ENCODE measurements at regions not wholly inside any gene's neighbourhood (a gene's known extent, or its start where the extent isn't known, plus 50 kb on each side); places are given as distances from the start of the nearest gene placed in this dataset.

DNA sequence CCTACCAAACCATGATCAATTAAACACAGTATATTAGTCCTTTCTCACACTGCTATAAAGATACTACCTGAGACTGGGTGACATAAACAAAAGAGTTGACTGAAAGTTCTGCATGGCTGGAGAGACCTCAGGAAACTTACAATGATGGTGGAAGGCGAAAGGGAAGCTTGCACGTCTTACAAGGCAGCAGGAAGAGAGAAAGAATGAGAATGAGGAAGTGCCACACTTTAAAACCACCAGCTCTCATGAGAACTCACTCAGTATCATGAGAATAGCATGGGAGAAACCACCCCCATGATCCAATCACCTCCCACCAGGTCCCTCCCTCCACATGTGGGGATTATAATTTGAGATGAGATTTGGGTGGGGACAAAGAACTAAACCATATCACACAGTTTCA, 324.9 kb upstream of the ZNF507 start:
- TF ChIP-seq, protein P1, sequence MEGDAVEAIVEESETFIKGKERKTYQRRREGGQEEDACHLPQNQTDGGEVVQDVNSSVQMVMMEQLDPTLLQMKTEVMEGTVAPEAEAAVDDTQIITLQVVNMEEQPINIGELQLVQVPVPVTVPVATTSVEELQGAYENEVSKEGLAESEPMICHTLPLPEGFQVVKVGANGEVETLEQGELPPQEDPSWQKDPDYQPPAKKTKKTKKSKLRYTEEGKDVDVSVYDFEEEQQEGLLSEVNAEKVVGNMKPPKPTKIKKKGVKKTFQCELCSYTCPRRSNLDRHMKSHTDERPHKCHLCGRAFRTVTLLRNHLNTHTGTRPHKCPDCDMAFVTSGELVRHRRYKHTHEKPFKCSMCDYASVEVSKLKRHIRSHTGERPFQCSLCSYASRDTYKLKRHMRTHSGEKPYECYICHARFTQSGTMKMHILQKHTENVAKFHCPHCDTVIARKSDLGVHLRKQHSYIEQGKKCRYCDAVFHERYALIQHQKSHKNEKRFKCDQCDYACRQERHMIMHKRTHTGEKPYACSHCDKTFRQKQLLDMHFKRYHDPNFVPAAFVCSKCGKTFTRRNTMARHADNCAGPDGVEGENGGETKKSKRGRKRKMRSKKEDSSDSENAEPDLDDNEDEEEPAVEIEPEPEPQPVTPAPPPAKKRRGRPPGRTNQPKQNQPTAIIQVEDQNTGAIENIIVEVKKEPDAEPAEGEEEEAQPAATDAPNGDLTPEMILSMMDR (IDR thresholded peaks at IDR 0.05; ENCODE audit: insufficient read depth, low read length), result no peak
- TF ChIP-seq, protein P2, sequence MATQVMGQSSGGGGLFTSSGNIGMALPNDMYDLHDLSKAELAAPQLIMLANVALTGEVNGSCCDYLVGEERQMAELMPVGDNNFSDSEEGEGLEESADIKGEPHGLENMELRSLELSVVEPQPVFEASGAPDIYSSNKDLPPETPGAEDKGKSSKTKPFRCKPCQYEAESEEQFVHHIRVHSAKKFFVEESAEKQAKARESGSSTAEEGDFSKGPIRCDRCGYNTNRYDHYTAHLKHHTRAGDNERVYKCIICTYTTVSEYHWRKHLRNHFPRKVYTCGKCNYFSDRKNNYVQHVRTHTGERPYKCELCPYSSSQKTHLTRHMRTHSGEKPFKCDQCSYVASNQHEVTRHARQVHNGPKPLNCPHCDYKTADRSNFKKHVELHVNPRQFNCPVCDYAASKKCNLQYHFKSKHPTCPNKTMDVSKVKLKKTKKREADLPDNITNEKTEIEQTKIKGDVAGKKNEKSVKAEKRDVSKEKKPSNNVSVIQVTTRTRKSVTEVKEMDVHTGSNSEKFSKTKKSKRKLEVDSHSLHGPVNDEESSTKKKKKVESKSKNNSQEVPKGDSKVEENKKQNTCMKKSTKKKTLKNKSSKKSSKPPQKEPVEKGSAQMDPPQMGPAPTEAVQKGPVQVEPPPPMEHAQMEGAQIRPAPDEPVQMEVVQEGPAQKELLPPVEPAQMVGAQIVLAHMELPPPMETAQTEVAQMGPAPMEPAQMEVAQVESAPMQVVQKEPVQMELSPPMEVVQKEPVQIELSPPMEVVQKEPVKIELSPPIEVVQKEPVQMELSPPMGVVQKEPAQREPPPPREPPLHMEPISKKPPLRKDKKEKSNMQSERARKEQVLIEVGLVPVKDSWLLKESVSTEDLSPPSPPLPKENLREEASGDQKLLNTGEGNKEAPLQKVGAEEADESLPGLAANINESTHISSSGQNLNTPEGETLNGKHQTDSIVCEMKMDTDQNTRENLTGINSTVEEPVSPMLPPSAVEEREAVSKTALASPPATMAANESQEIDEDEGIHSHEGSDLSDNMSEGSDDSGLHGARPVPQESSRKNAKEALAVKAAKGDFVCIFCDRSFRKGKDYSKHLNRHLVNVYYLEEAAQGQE (IDR thresholded peaks at IDR 0.05; ENCODE audit: insufficient replicate concordance, low read depth), result no peak
- no peak for TF ChIP-seq POLR2AphosphoS5 (IDR thresholded peaks at IDR 0.05; ENCODE audit: low read depth)
- TF ChIP-seq GABPA (IDR thresholded peaks at IDR 0.05; ENCODE audit: low read depth), result no peak
- peak; percentile 54; the same call in 1 of the 2 replicates for TF ChIP-seq SPI1 (IDR thresholded peaks at IDR 0.05; ENCODE audit: borderline replicate concordance, low read depth)
- Histone ChIP-seq H3K4me3 (replicated peaks; ENCODE audit: insufficient read depth, low read length) (no peak overlapping the region), H3K27me3 (ENCODE audit: insufficient read depth, poor library complexity, severe bottlenecking) (no peaks in the 10 kb centered on the region), H3K27ac (replicated peaks) (no peak overlapping the region)
- DNase-seq (ENCODE audit: low read depth in 1 of 2, low spot score in 1 of 2), result no peak

DNA sequence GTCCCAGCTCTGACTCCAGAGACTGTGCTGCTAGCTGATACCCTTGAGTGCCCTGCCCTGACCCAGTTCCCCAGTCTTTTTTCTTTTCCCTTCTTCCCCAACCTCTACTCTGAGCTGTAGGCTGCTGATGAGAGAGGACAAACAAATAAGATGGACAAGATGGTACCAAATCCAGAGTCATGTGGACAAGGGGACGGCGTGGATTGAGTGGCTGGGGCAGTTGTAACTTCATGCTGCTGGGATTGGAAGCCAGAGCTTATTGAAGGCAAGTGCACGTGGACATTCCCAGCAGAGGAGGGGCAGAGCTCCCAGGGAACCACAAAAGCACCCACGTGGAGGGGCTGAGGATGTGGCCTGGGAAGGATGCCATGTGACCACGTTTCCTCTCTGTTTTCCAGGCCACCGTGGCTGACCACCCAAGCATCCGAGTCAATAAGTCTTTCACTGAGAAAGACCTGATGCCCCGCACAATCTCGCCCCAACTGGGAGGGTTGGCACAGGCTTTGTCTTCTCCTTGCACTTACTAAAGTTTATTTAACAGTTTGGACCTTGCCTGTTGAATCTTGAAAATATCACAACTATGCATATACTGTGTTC, 323.3 kb upstream of the ZNF507 start:
- H3K27me3 ChIP-seq (ENCODE audit: insufficient read depth, poor library complexity, severe bottlenecking), result no peaks in the 10 kb centered on the region
- H3K4me3 ChIP-seq (replicated peaks; ENCODE audit: insufficient read depth, low read length), result no peak overlapping the region
- no peak for DNase-seq (ENCODE audit: low read depth in 1 of 2, low spot score in 1 of 2)
- no peak overlapping the region for H3K27ac ChIP-seq (replicated peaks)
- no peak for TF ChIP-seq POLR2AphosphoS5 (IDR thresholded peaks at IDR 0.05; ENCODE audit: low read depth)
- TF ChIP-seq, protein P1 (IDR thresholded peaks at IDR 0.05; ENCODE audit: insufficient read depth, low read length), result no peak
- no peak for TF ChIP-seq GABPA (IDR thresholded peaks at IDR 0.05; ENCODE audit: low read depth)
- no peak for TF ChIP-seq SPI1 (IDR thresholded peaks at IDR 0.05; ENCODE audit: borderline replicate concordance, low read depth)
- TF ChIP-seq, protein P2 (IDR thresholded peaks at IDR 0.05; ENCODE audit: insufficient replicate concordance, low read depth), result no peak

DNA sequence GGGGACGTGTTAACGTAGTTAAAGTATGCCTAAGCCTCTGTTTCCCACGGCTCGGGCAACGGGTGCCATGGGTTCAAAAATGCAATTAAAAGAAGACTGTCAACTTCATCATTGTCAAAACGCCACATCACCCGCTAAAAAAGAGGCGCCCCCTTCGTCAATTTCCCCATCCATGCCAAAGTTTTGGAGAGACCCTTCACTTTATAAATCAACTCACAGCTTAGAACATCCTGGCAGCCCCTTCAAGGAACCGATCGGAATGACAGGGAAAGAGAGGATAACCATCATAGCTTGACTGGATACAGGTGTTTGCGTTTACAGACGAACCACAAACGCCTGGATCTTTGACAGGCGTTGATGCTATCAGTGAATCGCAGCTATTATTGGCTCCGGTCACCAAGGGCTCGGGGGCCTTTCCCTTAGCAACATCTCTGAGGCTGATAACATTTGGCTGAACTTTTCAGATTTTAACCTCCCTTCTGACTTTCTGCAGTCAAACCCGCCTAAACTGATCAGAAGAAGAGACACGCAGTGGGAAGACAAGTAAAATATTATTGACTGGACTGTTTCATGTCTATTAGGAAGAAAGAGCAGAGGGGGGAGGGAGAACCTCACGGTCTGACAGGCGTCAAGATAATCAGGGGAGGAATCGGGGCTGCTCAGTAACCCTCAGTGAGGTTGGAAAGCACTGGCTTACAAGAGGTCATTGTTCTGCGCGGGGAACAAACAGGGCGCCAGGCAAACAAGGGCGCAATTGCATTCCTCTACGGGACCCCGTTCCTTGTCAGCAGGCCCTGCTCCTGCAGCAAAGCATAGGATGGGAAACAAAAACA, 322.5 kb upstream of the ZNF507 start:
- H3K4me3 ChIP-seq (replicated peaks; ENCODE audit: insufficient read depth, low read length), result no peak overlapping the region
- H3K27ac ChIP-seq (replicated peaks), result no peak overlapping the region
- no peak for DNase-seq (ENCODE audit: low read depth in 1 of 2, low spot score in 1 of 2)
- TF ChIP-seq GABPA (IDR thresholded peaks at IDR 0.05; ENCODE audit: low read depth) (no peak), SPI1 (IDR thresholded peaks at IDR 0.05; ENCODE audit: borderline replicate concordance, low read depth) (no peak), POLR2AphosphoS5 (IDR thresholded peaks at IDR 0.05; ENCODE audit: low read depth) (no peak)
- TF ChIP-seq, protein P1 (IDR thresholded peaks at IDR 0.05; ENCODE audit: insufficient read depth, low read length), result no peak
- TF ChIP-seq, protein P2 (IDR thresholded peaks at IDR 0.05; ENCODE audit: insufficient replicate concordance, low read depth), result no peak
- no peaks in the 10 kb centered on the region for H3K27me3 ChIP-seq (ENCODE audit: insufficient read depth, poor library complexity, severe bottlenecking)

Measured in HL-60 (cell line).